ENCODE measurements at regions not wholly inside any gene's neighbourhood (a gene's known extent, or its start where the extent isn't known, plus 50 kb on each side); places are given as distances from the start of the nearest gene placed in this dataset.

- no peak for TF ChIP-seq CTCF (IDR thresholded peaks at IDR 0.05)
- TF ChIP-seq EP300 (IDR thresholded peaks at IDR 0.05) = no peak
- TF ChIP-seq POLR2A (IDR thresholded peaks at IDR 0.05) = no peak
- no peak for TF ChIP-seq POLR2AphosphoS5 (IDR thresholded peaks at IDR 0.05)
These were observed 885.9 kb downstream of the CDH8 start for GRCh38 chr16:61150351-61150750.

Data from stomach (tissue), 4 donors.